HFF-Myc (cell line): ENCODE measurements at regions not wholly inside any gene's neighbourhood (a gene's known extent, or its start where the extent isn't known, plus 50 kb on each side); places are given as distances from the start of the nearest gene placed in this dataset.
"Not testable (repeated sequence)": the region's sequence is repeated elsewhere in the genome, so short reads cannot be mapped to it uniquely, and the experiment has no call there.

Experiments used
- DNase-seq: peaks from one replicate; pipeline ENCODE4 v3.0.0-alpha.2; 2011; ENCODE audit warnings: low read depth; ENCODE audit errors: extremely low read depth
- H3K4me3 ChIP-seq: replicated peaks from 2 replicates; pipeline ENCODE4 v1.5.1; 2011; ENCODE audit warnings: low read depth, mild to moderate bottlenecking, control low read depth, low read length
- TF ChIP-seq, protein P1 (sequence below): IDR thresholded peaks from 2 replicates; pipeline ENCODE4 v1.5.1; 2012; ENCODE audit warnings: mild to moderate bottlenecking, low read depth, low read length, control low read depth; ENCODE audit errors: missing control alignments

DNA sequence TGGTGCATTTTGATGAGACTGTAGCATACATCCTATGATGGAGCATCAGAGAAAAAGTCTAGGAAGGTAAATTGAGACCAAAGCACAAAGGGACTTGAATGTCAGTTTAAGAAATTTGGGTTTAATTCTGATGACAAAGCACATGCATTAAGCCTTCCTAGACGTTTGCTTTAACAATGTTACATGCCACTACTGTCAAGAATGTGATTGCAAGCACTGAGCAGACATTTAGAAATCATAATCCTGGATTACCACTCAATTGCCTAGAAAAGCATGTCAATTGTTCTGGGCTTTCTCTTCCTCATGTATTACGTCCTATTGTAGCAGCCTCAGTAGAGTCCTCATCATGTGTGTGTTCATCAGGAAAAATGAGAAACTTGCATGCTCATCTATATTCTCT lies 117.1 kb downstream of the ZNF281 start:
- no peak for DNase-seq
- TF ChIP-seq, protein P1, sequence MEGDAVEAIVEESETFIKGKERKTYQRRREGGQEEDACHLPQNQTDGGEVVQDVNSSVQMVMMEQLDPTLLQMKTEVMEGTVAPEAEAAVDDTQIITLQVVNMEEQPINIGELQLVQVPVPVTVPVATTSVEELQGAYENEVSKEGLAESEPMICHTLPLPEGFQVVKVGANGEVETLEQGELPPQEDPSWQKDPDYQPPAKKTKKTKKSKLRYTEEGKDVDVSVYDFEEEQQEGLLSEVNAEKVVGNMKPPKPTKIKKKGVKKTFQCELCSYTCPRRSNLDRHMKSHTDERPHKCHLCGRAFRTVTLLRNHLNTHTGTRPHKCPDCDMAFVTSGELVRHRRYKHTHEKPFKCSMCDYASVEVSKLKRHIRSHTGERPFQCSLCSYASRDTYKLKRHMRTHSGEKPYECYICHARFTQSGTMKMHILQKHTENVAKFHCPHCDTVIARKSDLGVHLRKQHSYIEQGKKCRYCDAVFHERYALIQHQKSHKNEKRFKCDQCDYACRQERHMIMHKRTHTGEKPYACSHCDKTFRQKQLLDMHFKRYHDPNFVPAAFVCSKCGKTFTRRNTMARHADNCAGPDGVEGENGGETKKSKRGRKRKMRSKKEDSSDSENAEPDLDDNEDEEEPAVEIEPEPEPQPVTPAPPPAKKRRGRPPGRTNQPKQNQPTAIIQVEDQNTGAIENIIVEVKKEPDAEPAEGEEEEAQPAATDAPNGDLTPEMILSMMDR = no peak

DNA sequence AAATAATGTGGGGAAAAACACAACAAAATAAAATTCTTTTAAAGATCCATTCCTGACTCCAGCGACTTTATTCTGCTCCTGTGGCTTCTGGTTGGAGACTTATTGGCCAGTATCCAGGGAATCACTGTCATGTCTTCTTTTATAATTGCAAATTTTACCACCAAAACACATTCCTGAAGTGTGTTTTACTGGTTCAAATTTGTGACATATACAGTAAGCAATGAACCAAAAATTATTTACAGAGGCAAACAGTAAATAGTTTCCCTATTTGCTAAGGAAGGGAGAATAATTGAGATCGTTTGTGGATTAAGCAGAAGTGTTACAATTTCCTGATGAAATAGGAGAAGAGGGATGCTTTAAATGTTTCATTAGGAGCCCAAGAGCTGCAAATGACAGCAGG lies 118.7 kb downstream of the ZNF281 start:
- H3K4me3 ChIP-seq = no peak overlapping the region
- TF ChIP-seq, protein P1 = no peak
- no peak for DNase-seq

More for the DNA sequence above, 117.1 kb downstream of the ZNF281 start:
- no peak overlapping the region for H3K4me3 ChIP-seq

DNA sequence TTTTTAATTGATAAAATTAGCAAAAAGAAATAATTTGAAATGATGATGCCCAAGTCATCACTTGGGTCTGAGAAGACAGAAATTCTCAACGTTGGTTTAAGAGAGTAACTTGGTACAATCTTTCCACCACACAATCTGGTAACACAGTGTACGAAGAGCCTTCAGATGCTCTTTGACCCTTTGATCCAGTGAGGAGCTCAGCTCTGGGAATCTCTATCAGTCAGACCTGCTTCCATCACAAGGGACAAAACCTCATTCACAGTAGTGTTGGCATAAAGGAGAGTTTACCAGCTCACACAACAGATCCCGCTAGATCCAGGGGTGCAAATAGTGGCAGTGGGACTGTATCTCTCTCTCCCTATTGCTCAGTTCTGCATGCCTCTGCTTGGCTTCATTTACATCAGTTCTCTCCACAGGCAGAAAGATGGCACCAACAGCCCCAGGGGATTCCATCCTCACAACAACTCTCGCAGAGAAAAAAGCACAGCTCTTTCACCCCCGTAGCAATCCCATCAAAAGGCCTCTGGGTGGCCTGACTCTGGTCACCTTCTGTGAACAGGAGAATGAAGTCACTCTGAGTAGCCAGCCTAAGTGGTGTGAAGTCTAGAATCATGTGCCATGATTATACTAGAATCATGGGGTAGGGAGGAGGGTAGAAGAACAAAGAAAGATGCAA lies 119.7 kb downstream of the ZNF281 start:
- no peak for DNase-seq
- TF ChIP-seq, protein P1 = no peak
- no peak overlapping the region for H3K4me3 ChIP-seq

DNA sequence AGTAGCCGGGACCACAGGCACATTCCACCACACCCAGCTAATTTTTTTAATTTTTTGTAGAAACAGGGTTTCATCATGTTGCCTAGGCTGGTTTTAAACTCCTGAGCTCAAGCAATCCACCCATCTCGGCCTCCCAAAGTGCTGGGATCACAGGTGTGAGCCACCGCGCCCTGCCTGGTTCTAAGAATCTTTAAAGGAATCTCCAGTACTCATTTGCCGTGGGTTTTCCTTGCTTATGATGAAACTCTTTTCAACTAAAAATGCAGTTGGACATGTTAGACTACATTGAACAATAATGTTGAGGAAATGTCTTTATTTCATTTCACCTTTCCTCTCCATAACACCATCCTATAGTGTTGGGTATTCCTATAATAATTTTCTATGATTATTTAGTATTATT lies 121.6 kb downstream of the ZNF281 start:
- TF ChIP-seq, protein P1 = no peak
- no peak overlapping the region for H3K4me3 ChIP-seq
- no peak for DNase-seq

DNA sequence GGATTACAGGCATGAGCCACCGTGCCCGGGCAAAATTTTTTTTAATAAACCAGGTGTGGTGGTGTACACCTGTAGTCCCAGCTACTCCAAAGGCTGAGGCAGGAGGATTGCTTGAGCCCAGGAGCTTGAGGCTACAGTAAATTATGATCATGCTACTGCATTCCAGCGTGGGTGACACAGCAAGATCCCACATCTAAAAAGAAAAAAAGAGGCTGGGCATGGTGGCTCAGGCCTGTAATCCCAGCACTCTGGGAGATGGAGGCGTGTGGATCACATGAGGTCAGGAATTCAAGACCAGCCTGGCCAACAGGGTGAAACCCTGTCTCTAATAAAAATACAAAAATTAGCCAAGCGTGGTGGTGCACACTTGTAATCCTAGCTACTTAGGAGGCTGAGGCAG lies 125.6 kb downstream of the ZNF281 start:
- H3K4me3 ChIP-seq, DNase-seq: not testable (repeated sequence)

DNA sequence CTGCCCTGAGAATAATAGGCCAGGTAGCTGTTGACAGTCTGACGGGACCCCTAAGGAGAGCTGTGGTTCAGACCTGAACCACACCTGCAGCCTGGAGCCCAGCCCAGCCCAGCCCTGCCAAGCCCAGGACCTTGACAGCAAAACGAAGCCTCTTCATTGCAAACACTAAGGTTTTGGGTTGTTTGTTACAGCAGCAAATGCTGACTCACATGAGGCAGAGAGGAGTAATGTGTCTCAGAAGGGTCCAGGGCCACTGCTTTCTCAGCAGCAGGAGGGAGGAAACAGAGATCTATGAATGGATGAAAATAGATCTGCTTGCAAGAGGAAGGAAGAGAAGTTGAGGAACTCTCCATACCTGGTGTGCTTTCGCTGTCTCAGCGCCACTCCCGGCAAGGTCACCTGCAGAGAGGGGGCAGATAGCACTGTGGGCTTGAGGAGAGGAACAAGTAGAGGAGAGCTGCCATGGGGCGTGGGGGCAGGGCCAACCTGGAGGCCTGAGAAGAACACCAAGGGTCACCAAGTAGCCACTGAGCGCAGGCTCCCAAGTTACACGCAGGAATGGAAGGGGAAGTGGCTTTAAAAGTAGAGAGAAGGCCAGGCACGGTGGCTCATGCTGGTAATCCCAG lies 127.2 kb downstream of the ZNF281 start:
- TF ChIP-seq, protein P1 = no peak

DNA sequence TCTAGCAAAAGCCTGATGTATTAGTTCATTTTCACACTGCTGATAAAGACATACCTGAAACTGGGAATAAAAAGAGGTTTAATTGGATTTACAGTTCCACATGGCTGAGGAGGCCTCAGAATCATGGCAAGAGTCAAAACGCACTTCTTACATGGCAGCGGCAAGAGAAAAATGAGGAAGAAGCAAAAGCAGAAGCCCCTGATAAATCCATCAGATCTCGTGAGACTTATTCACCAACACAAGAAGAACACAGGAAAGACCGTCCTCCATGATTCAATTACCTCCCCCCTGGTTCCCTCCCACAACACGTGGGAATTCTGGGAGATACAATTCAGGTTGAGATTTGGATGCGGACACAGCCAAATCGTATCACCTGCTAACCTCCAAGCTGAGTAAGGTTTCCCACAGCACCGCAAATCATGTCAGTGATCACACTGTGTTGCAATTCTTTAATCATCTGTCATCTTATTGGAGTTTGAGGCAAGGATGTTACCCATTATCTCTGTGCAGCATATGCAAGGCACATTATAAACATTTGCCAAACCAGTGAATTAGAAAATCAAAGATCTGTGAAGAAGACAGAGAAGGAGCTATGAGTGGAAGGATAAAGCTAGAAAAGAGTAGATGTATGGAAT lies 128.5 kb downstream of the ZNF281 start:
- DNase-seq = no peak
- TF ChIP-seq, protein P1 = no peak
- no peak overlapping the region for H3K4me3 ChIP-seq

More for the DNA sequence above, 127.2 kb downstream of the ZNF281 start:
- no peak overlapping the region for H3K4me3 ChIP-seq
- no peak for DNase-seq
